ENCODE measurements at regions not wholly inside any gene's neighbourhood (a gene's known extent, or its start where the extent isn't known, plus 50 kb on each side); places are given as distances from the start of the nearest gene placed in this dataset.

GRCh38 chr10:106402458-106402857 lies 762.0 kb downstream of the SORCS1 start:
- TF ChIP-seq, protein P1, sequence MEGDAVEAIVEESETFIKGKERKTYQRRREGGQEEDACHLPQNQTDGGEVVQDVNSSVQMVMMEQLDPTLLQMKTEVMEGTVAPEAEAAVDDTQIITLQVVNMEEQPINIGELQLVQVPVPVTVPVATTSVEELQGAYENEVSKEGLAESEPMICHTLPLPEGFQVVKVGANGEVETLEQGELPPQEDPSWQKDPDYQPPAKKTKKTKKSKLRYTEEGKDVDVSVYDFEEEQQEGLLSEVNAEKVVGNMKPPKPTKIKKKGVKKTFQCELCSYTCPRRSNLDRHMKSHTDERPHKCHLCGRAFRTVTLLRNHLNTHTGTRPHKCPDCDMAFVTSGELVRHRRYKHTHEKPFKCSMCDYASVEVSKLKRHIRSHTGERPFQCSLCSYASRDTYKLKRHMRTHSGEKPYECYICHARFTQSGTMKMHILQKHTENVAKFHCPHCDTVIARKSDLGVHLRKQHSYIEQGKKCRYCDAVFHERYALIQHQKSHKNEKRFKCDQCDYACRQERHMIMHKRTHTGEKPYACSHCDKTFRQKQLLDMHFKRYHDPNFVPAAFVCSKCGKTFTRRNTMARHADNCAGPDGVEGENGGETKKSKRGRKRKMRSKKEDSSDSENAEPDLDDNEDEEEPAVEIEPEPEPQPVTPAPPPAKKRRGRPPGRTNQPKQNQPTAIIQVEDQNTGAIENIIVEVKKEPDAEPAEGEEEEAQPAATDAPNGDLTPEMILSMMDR (IDR thresholded peaks at IDR 0.05) = no peak
- TF ChIP-seq POLR2A (IDR thresholded peaks at IDR 0.05) = no peak

Data from uterus (tissue), 2 donors.